ENCODE measurements at regions not wholly inside any gene's neighbourhood (a gene's known extent, or its start where the extent isn't known, plus 50 kb on each side); places are given as distances from the start of the nearest gene placed in this dataset.

DNA sequence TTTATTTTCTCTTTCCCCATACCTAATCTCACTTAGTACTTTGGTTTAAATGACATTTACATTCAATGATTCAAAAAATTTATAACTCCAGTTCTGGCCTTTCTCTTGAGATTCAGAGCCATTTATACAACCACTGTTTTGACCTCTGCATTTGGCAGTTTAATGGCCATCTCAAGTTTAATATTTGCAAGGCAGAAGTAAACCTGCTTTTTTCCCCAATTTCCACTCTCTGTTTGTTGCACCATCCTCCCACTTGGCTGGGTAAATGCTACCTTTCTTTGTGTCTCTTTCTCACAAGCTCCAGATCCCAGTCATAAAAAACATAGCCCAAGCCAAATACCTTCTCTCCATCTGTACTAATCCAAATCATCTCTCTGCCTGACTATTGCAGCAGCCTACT lies 315.2 kb upstream of the MTPN start:
- no peak overlapping the region for H2AFZ ChIP-seq (ENCODE audit: low read length)
- H3K56ac ChIP-seq (ENCODE audit: insufficient read length, low read depth, low read length), result no peak overlapping the region
- H3K27ac ChIP-seq (ENCODE audit: insufficient read length, low read depth, low read length), result no peak overlapping the region
- no peak overlapping the region for H3K23ac ChIP-seq (ENCODE audit: insufficient read length, low read depth, low read length)
- Mint-ChIP-seq H3K4me1 (no peaks in the 10 kb centered on the region; a peak in 2 of 4 replicates), H3K27me3 (ENCODE audit: low read depth) (no peaks in the 10 kb centered on the region), H3K36me3 (ENCODE audit: insufficient read depth in 1 of 3, low read depth in 3 of 3) (no peaks in the 10 kb centered on the region), H3K9me3 (peaks cover 0 to 2% of the 10 kb centered on the region in 2 experiments; a peak in 2 of 5 replicates), H3K27ac (no peak overlapping the region), H3K4me3 (no peak overlapping the region)
- no peak overlapping the region for H2BK120ac ChIP-seq (ENCODE audit: low read depth, low read length, poor library complexity, severe bottlenecking)
- no peaks in the 10 kb centered on the region for H3K27me3 ChIP-seq (ENCODE audit: insufficient read depth, low read length)
- DNase-seq, result no peak
- no peak overlapping the region for H2BK20ac ChIP-seq (ENCODE audit: low read depth, low read length, poor library complexity, severe bottlenecking)
- no peaks in the 10 kb centered on the region for H3K9me3 ChIP-seq (ENCODE audit: control insufficient read depth, low read depth, low read length)
- H4K91ac ChIP-seq (ENCODE audit: insufficient read length, low read depth, low read length), result no peak overlapping the region
- H2BK5ac ChIP-seq (ENCODE audit: insufficient read length, low read length), result no peak overlapping the region
- no peaks in the 10 kb centered on the region for H3K79me2 ChIP-seq (ENCODE audit: insufficient read depth, low read length)
- no peak overlapping the region for H3K9ac ChIP-seq (ENCODE audit: extremely low read depth, insufficient read length, low read length)
- no peak overlapping the region for H2AK5ac ChIP-seq (ENCODE audit: insufficient read length, low read length)
- no peaks in the 10 kb centered on the region for H3K79me1 ChIP-seq (ENCODE audit: insufficient read depth, low read depth, low read length, poor library complexity, severe bottlenecking)
- no peak overlapping the region for H3K4ac ChIP-seq (ENCODE audit: low read depth, low read length)
- no peak overlapping the region for H3T11ph ChIP-seq (ENCODE audit: low read length)
- no peak overlapping the region for H3K18ac ChIP-seq (ENCODE audit: insufficient read length, low read depth, low read length)
- H3K23me2 ChIP-seq (ENCODE audit: insufficient read length, low read depth, low read length, poor library complexity, severe bottlenecking), result no peaks in the 10 kb centered on the region
- no peak overlapping the region for H3K4me2 ChIP-seq (ENCODE audit: insufficient read depth, insufficient read length, low read length)
- no peak for TF ChIP-seq CTCF (conservative IDR thresholded peaks at IDR 0.05)
- no peak overlapping the region for H4K5ac ChIP-seq (ENCODE audit: insufficient read length, low read depth, low read length)
- H4K20me1 ChIP-seq (ENCODE audit: control insufficient read depth, insufficient read depth, insufficient read length), result no peaks in the 10 kb centered on the region
- no peak overlapping the region for H2BK12ac ChIP-seq (ENCODE audit: insufficient read length, low read depth, low read length)
- H2BK15ac ChIP-seq (ENCODE audit: low read depth, low read length), result no peak overlapping the region
- H3K4me1 ChIP-seq (ENCODE audit: insufficient read depth, low read length), result no peaks in the 10 kb centered on the region
- no peak overlapping the region for H3K14ac ChIP-seq (ENCODE audit: insufficient read depth, low read length)
- no peak overlapping the region for H4K8ac ChIP-seq (replicated peaks; ENCODE audit: insufficient read length, low read depth, low read length)
